Astrocyte (in vitro differentiated cells and primary cell): ENCODE measurements at regions not wholly inside any gene's neighbourhood (a gene's known extent, or its start where the extent isn't known, plus 50 kb on each side); places are given as distances from the start of the nearest gene placed in this dataset.

Experiments used
- DNase-seq: peaks from one replicate; pipeline ENCODE4 v3.0.0-alpha.2; 2010; ENCODE audit warnings: low read depth
- FAIRE-seq: peaks from 2 replicates; lab custom pipeline; 2011; peaks lifted over from hg19 to GRCh38; lab: Jason Lieb, UNC
- H2AFZ ChIP-seq: 2 replicates; pipeline ENCODE4 v1.6.0; 2012; ENCODE audit warnings: low read depth, low read length, inconsistent platforms
- H3K27ac ChIP-seq: 2 replicates; pipeline ENCODE4 v1.5.1; 2011; ENCODE audit warnings: low read depth, low read length, inconsistent platforms
- H3K27me3 ChIP-seq: 2 replicates; pipeline ENCODE4 v1.6.0; 2011; ENCODE audit warnings: low read length, inconsistent platforms; ENCODE audit not compliant: insufficient read depth
- H3K36me3 ChIP-seq: 2 replicates; pipeline ENCODE4 v1.5.1; 2011; ENCODE audit warnings: low read length, inconsistent platforms; ENCODE audit not compliant: insufficient read depth
- H3K4me1 ChIP-seq: 2 replicates; pipeline ENCODE4 v1.5.1; 2011; ENCODE audit warnings: low read length, inconsistent platforms; ENCODE audit not compliant: insufficient read depth
- H3K4me2 ChIP-seq: 2 replicates; pipeline ENCODE4 v1.6.0; 2012; ENCODE audit warnings: low read length, inconsistent platforms
- H3K4me3 ChIP-seq: 2 replicates; pipeline ENCODE4 v1.5.1; 2011; ENCODE audit warnings: low read depth, mild to moderate bottlenecking, low read length, inconsistent platforms; ENCODE audit not compliant: insufficient read depth
- H3K79me2 ChIP-seq: 2 replicates; pipeline ENCODE4 v1.6.0; 2012; ENCODE audit warnings: mild to moderate bottlenecking, low read length, inconsistent platforms; ENCODE audit not compliant: insufficient read depth
- H3K9ac ChIP-seq: 2 replicates; pipeline ENCODE4 v1.6.0; 2012; ENCODE audit warnings: mild to moderate bottlenecking, low read length, inconsistent platforms
- H3K9me3 ChIP-seq: 2 replicates; pipeline ENCODE4 v1.5.1; 2012; ENCODE audit warnings: low read depth, mild to moderate bottlenecking, low read length, inconsistent platforms; ENCODE audit not compliant: insufficient read depth
- H4K20me1 ChIP-seq: 2 replicates; pipeline ENCODE4 v1.6.0; 2012; ENCODE audit warnings: low read length, inconsistent platforms; ENCODE audit not compliant: insufficient read depth
- H3K27ac Mint-ChIP-seq: one replicate; pipeline ENCODE4 v1.8.0; 2021; ENCODE audit warnings: mild to moderate bottlenecking, mixed read lengths; ENCODE audit not compliant: unreplicated experiment
- H3K27me3 Mint-ChIP-seq: one replicate; pipeline ENCODE4 v1.8.0; 2021; ENCODE audit warnings: low read depth, mixed read lengths; ENCODE audit not compliant: unreplicated experiment
- H3K36me3 Mint-ChIP-seq: one replicate; pipeline ENCODE4 v1.8.0; 2021; ENCODE audit warnings: low read depth, mixed read lengths; ENCODE audit not compliant: unreplicated experiment
- H3K4me1 Mint-ChIP-seq: one replicate; pipeline ENCODE4 v1.8.0; 2021; ENCODE audit warnings: low read depth, mixed read lengths; ENCODE audit not compliant: unreplicated experiment
- H3K4me3 Mint-ChIP-seq: one replicate; pipeline ENCODE4 v1.8.0; 2021; ENCODE audit warnings: mild to moderate bottlenecking, moderate library complexity, mixed read lengths; ENCODE audit not compliant: unreplicated experiment
- H3K9me3 Mint-ChIP-seq: one replicate; pipeline ENCODE4 v1.8.0; 2021; ENCODE audit warnings: mild to moderate bottlenecking, mixed read lengths; ENCODE audit not compliant: unreplicated experiment
- CTCF ChIP-seq: IDR thresholded peaks from 2 replicates; pipeline ENCODE4 v1.5.1; 2011; ENCODE audit warnings: low read depth, mild to moderate bottlenecking, inconsistent platforms, low read length, moderate library complexity; ENCODE audit not compliant: insufficient read depth
- EZH2 ChIP-seq: IDR thresholded peaks from 2 replicates; pipeline ENCODE4 v1.6.1; 2012; ENCODE audit warnings: mild to moderate bottlenecking, low read length, inconsistent platforms; ENCODE audit not compliant: insufficient read depth

DNA sequence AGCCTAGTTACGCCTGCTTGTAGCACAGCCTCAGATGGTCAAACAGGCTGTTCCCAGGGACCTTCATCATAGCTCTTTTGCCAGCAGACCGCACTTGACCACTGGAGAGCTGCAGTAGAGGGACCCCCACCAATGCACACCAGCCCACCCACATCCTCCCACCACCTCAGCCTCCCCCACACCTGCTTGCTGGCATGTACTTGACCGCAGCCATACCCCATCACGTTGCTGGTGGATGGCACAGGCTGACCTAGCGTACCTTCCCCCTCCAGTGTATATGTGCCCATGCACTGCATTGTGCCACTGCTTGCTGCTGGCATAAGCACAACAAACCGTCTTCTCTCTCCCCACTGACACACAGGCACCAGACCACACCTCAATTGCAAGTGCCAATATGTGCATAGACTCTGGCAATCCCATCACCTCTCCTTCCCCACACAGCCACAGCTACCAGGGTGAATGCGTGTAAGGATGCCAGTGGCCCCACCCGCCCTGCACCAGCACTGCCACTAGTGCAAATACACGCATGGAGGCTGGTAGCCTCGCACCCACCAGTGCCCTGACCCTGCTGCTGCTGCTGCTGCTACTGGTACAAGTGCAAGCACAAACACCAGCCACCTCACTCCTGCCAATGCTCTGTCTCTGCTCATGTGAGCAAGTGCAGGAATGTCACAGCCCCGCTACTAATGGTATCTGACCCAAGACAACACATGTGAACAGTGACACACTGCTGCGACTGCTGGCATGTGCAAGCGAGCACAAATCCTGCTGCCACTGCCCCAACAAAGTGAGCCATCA lies 1377.6 kb downstream of the CDH11 start:
- Histone ChIP-seq H3K79me2 (no peaks in the 10 kb centered on the region), H3K4me2 (no peak overlapping the region), H3K4me1 (no peaks in the 10 kb centered on the region), H3K27me3 (no peaks in the 10 kb centered on the region), H3K9ac (no peak overlapping the region), H2AFZ (no peak overlapping the region), H4K20me1 (no peaks in the 10 kb centered on the region), H3K36me3 (no peaks in the 10 kb centered on the region), H3K27ac (no peak overlapping the region), H3K9me3 (no peaks in the 10 kb centered on the region), H3K4me3 (no peak overlapping the region)
- no peak for DNase-seq
- no peak for TF ChIP-seq CTCF
- no peak for TF ChIP-seq EZH2
- H3K27ac Mint-ChIP-seq: peak overlapping the region; percentile 29
- peaks cover 15% of the 10 kb centered on the region for H3K4me1 Mint-ChIP-seq
- FAIRE-seq: no peak
- no peaks in the 10 kb centered on the region for H3K27me3 Mint-ChIP-seq
- no peak overlapping the region for H3K4me3 Mint-ChIP-seq
- H3K36me3 Mint-ChIP-seq: peaks cover 2% of the 10 kb centered on the region
- peaks cover 2% of the 10 kb centered on the region for H3K9me3 Mint-ChIP-seq

DNA sequence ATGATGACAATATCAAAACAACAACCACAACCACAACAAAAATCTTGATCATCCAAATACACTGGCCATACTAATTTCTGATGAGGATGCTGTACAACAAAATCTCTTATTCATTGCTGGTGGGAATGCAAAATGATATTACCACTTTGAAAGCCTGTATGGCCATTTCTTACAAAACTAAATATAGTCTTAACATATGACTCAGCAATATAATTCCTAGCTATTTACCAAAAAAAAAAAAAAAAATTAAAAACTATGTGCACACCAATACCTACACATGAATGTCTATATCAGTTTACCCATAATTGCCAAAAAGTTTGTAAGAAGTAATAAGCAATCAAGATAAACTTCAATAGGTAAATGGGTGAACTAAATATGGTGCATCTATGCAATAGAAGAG lies 1379.7 kb downstream of the CDH11 start:
- Mint-ChIP-seq H3K27ac (no peak overlapping the region), H3K4me1 (peaks cover 18% of the 10 kb centered on the region), H3K9me3 (peaks cover 2% of the 10 kb centered on the region), H3K27me3 (no peaks in the 10 kb centered on the region), H3K36me3 (peaks cover 2% of the 10 kb centered on the region), H3K4me3 (no peak overlapping the region)
- no peaks in the 10 kb centered on the region for H3K79me2 ChIP-seq
- no peak for DNase-seq
- H3K9ac ChIP-seq: no peak overlapping the region
- no peak overlapping the region for H2AFZ ChIP-seq
- H3K9me3 ChIP-seq: no peaks in the 10 kb centered on the region
- H3K4me3 ChIP-seq: no peak overlapping the region
- no peak overlapping the region for H3K27ac ChIP-seq
- no peaks in the 10 kb centered on the region for H3K36me3 ChIP-seq
- H4K20me1 ChIP-seq: no peaks in the 10 kb centered on the region
- no peak overlapping the region for H3K4me2 ChIP-seq
- no peaks in the 10 kb centered on the region for H3K4me1 ChIP-seq
- TF ChIP-seq EZH2 (no peak), CTCF (no peak)
- H3K27me3 ChIP-seq: no peaks in the 10 kb centered on the region
- FAIRE-seq: no peak

GRCh38 chr16:63737633-63738032 lies 1384.2 kb downstream of the CDH11 start:
- Histone ChIP-seq H3K9me3 (no peaks in the 10 kb centered on the region), H3K4me1 (no peaks in the 10 kb centered on the region), H3K4me3 (no peak overlapping the region), H3K27me3 (no peaks in the 10 kb centered on the region), H3K79me2 (no peaks in the 10 kb centered on the region), H3K36me3 (no peaks in the 10 kb centered on the region), H3K4me2 (peak overlapping the region; percentile 30), H2AFZ (no peak overlapping the region), H4K20me1 (no peaks in the 10 kb centered on the region), H3K9ac (no peak overlapping the region), H3K27ac (no peak overlapping the region)
- Mint-ChIP-seq H3K27me3 (no peaks in the 10 kb centered on the region), H3K4me3 (no peak overlapping the region), H3K27ac (peak overlapping the region; percentile 0), H3K9me3 (no peaks in the 10 kb centered on the region), H3K36me3 (no peaks in the 10 kb centered on the region), H3K4me1 (peaks cover 8% of the 10 kb centered on the region)
- no peak for FAIRE-seq
- TF ChIP-seq EZH2: no peak
- no peak for TF ChIP-seq CTCF
- DNase-seq: peak; percentile 1
